Breast epithelium (tissue), 3 donors: ENCODE measurements at regions not wholly inside any gene's neighbourhood (a gene's known extent, or its start where the extent isn't known, plus 50 kb on each side); places are given as distances from the start of the nearest gene placed in this dataset.

Experiments used
- POLR2AphosphoS5 ChIP-seq, 3 donors: sonication (generic); formaldehyde crosslinking; IDR thresholded peaks; one replicate each; pipeline ENCODE4 v1.6.1; 2017; ENCODE audit warnings: antibody characterized with exemption in 3 of 3
- TF ChIP-seq, protein P1 (sequence below), 3 donors: fragments of 450-650 bp; IDR thresholded peaks; one replicate each; pipeline ENCODE4 v1.5.1; 2016 to 2017; ENCODE audit warnings: antibody characterized with exemption in 3 of 3, mild to moderate bottlenecking in 3 of 3, moderate library complexity in 3 of 3

- TF ChIP-seq POLR2AphosphoS5 (IDR thresholded peaks at IDR 0.05) = no peak
- TF ChIP-seq, protein P1, sequence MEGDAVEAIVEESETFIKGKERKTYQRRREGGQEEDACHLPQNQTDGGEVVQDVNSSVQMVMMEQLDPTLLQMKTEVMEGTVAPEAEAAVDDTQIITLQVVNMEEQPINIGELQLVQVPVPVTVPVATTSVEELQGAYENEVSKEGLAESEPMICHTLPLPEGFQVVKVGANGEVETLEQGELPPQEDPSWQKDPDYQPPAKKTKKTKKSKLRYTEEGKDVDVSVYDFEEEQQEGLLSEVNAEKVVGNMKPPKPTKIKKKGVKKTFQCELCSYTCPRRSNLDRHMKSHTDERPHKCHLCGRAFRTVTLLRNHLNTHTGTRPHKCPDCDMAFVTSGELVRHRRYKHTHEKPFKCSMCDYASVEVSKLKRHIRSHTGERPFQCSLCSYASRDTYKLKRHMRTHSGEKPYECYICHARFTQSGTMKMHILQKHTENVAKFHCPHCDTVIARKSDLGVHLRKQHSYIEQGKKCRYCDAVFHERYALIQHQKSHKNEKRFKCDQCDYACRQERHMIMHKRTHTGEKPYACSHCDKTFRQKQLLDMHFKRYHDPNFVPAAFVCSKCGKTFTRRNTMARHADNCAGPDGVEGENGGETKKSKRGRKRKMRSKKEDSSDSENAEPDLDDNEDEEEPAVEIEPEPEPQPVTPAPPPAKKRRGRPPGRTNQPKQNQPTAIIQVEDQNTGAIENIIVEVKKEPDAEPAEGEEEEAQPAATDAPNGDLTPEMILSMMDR (IDR thresholded peaks at IDR 0.05) = no peak
Observed at GRCh38 chr4:42329421-42329820, 67.9 kb upstream of the SHISA3 start.
